ENCODE measurements at regions not wholly inside any gene's neighbourhood (a gene's known extent, or its start where the extent isn't known, plus 50 kb on each side); places are given as distances from the start of the nearest gene placed in this dataset.

- peaks cover 9% of the 10 kb centered on the region; the same call in 1 of the 2 replicates for H3K27me3 ChIP-seq (ENCODE audit: insufficient read depth, low read length)
- no peak overlapping the region for H3K4me2 ChIP-seq (ENCODE audit: low read length)
- no peak for TF ChIP-seq EZH2 (IDR thresholded peaks at IDR 0.05; ENCODE audit: borderline replicate concordance, low read length)
- TF ChIP-seq CTCF (IDR thresholded peaks at IDR 0.05; ENCODE audit: low read length) = no peak
- no peaks in the 10 kb centered on the region for H3K79me2 ChIP-seq (ENCODE audit: insufficient read depth, low read length)
- no peaks in the 10 kb centered on the region for H3K9me2 ChIP-seq (ENCODE audit: low read depth, low read length)
- no peak overlapping the region for H3K9ac ChIP-seq (ENCODE audit: low read length)
- no peaks in the 10 kb centered on the region for H3F3A ChIP-seq (ENCODE audit: insufficient read depth, low read length)
- no peaks in the 10 kb centered on the region for H4K20me1 ChIP-seq (ENCODE audit: insufficient read depth, low read length)
- H2AFZ ChIP-seq (ENCODE audit: low read length) = no peak overlapping the region
- no peak overlapping the region for H3K27ac ChIP-seq (ENCODE audit: low read depth, low read length, poor library complexity, severe bottlenecking)
- no peaks in the 10 kb centered on the region for H3K36me3 ChIP-seq (ENCODE audit: insufficient read depth, low read length)
- H3K4me1 ChIP-seq (ENCODE audit: insufficient read depth, low read length, severe bottlenecking) = no peaks in the 10 kb centered on the region
- no peaks in the 10 kb centered on the region for H3K9me3 ChIP-seq (ENCODE audit: low read length)
- no peak overlapping the region for H3K4me3 ChIP-seq (ENCODE audit: low read depth, low read length, poor library complexity, severe bottlenecking)
These were observed 282.4 kb upstream of the UMPS start for GRCh38 chr3:124447845-124448244.

- H3K4me1 ChIP-seq (ENCODE audit: insufficient read depth, low read length, severe bottlenecking) = no peaks in the 10 kb centered on the region
- no peaks in the 10 kb centered on the region for H4K20me1 ChIP-seq (ENCODE audit: insufficient read depth, low read length)
- no peaks in the 10 kb centered on the region for H3K36me3 ChIP-seq (ENCODE audit: insufficient read depth, low read length)
- peaks cover 9% of the 10 kb centered on the region; the same call in 1 of the 2 replicates for H3K27me3 ChIP-seq (ENCODE audit: insufficient read depth, low read length)
- no peak overlapping the region for H3K9ac ChIP-seq (ENCODE audit: low read length)
- H3K27ac ChIP-seq (ENCODE audit: low read depth, low read length, poor library complexity, severe bottlenecking) = no peak overlapping the region
- no peak overlapping the region for H3K4me3 ChIP-seq (ENCODE audit: low read depth, low read length, poor library complexity, severe bottlenecking)
- no peaks in the 10 kb centered on the region for H3K9me3 ChIP-seq (ENCODE audit: low read length)
- H3K4me2 ChIP-seq (ENCODE audit: low read length) = no peak overlapping the region
- no peaks in the 10 kb centered on the region for H3K9me2 ChIP-seq (ENCODE audit: low read depth, low read length)
- no peak for TF ChIP-seq EZH2 (IDR thresholded peaks at IDR 0.05; ENCODE audit: borderline replicate concordance, low read length)
- H2AFZ ChIP-seq (ENCODE audit: low read length) = no peak overlapping the region
- H3F3A ChIP-seq (ENCODE audit: insufficient read depth, low read length) = no peaks in the 10 kb centered on the region
- no peaks in the 10 kb centered on the region for H3K79me2 ChIP-seq (ENCODE audit: insufficient read depth, low read length)
These were observed 281.3 kb upstream of the UMPS start for GRCh38 chr3:124448954-124449353.

DNA sequence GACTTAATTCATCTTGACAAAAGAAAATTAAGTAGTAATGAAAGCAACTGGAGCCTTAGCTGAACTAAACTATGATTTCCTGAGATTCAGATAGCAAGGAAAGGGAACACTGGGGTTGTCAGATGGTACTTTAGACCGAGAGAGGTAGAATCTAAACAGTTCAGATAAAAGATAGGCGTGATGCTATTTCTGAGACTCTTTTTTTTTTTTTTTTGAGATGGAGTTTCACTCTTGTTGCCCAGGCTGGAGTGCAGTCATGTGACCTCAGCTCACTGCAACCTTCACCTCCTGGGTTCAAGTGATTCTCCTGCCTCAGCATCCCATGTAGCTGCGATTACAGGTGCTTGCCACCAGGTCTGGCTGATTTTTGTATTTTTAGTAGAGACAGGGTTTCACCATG lies 279.9 kb upstream of the UMPS start:
- no peaks in the 10 kb centered on the region for H3K9me3 ChIP-seq (ENCODE audit: low read length)
- TF ChIP-seq EZH2 (IDR thresholded peaks at IDR 0.05; ENCODE audit: borderline replicate concordance, low read length) = no peak
- no peak for TF ChIP-seq CTCF (IDR thresholded peaks at IDR 0.05; ENCODE audit: low read length)

GRCh38 chr3:124451630-124452317 lies 278.5 kb upstream of the UMPS start:
- Histone ChIP-seq H3K36me3 (ENCODE audit: insufficient read depth, low read length) (no peaks in the 10 kb centered on the region), H3K9me3 (ENCODE audit: low read length) (no peaks in the 10 kb centered on the region), H3K27me3 (ENCODE audit: insufficient read depth, low read length) (no peaks in the 10 kb centered on the region; the same call in 1 of the 2 replicates), H3K4me2 (ENCODE audit: low read length) (no peak overlapping the region), H3F3A (ENCODE audit: insufficient read depth, low read length) (no peaks in the 10 kb centered on the region), H3K27ac (ENCODE audit: low read depth, low read length, poor library complexity, severe bottlenecking) (no peak overlapping the region), H3K4me1 (ENCODE audit: insufficient read depth, low read length, severe bottlenecking) (no peaks in the 10 kb centered on the region), H3K79me2 (ENCODE audit: insufficient read depth, low read length) (no peaks in the 10 kb centered on the region), H3K9me2 (ENCODE audit: low read depth, low read length) (no peaks in the 10 kb centered on the region), H3K9ac (ENCODE audit: low read length) (no peak overlapping the region), H3K4me3 (ENCODE audit: low read depth, low read length, poor library complexity, severe bottlenecking) (no peak overlapping the region), H2AFZ (ENCODE audit: low read length) (no peak overlapping the region), H4K20me1 (ENCODE audit: insufficient read depth, low read length) (no peaks in the 10 kb centered on the region)
- TF ChIP-seq CTCF (IDR thresholded peaks at IDR 0.05; ENCODE audit: low read length) (no peak), EZH2 (IDR thresholded peaks at IDR 0.05; ENCODE audit: borderline replicate concordance, low read length) (no peak)

More for the DNA sequence above, 279.9 kb upstream of the UMPS start:
- Histone ChIP-seq H4K20me1 (ENCODE audit: insufficient read depth, low read length) (no peaks in the 10 kb centered on the region), H3K27ac (ENCODE audit: low read depth, low read length, poor library complexity, severe bottlenecking) (no peak overlapping the region), H3K4me2 (ENCODE audit: low read length) (no peak overlapping the region), H3K4me1 (ENCODE audit: insufficient read depth, low read length, severe bottlenecking) (no peaks in the 10 kb centered on the region), H3K27me3 (ENCODE audit: insufficient read depth, low read length) (peaks cover 7% of the 10 kb centered on the region; the same call in 1 of the 2 replicates), H2AFZ (ENCODE audit: low read length) (no peak overlapping the region), H3F3A (ENCODE audit: insufficient read depth, low read length) (no peaks in the 10 kb centered on the region), H3K9ac (ENCODE audit: low read length) (no peak overlapping the region), H3K4me3 (ENCODE audit: low read depth, low read length, poor library complexity, severe bottlenecking) (no peak overlapping the region), H3K36me3 (ENCODE audit: insufficient read depth, low read length) (no peaks in the 10 kb centered on the region), H3K9me2 (ENCODE audit: low read depth, low read length) (no peaks in the 10 kb centered on the region), H3K79me2 (ENCODE audit: insufficient read depth, low read length) (no peaks in the 10 kb centered on the region)
